ENCODE measurements at regions not wholly inside any gene's neighbourhood (a gene's known extent, or its start where the extent isn't known, plus 50 kb on each side); places are given as distances from the start of the nearest gene placed in this dataset.

DNA sequence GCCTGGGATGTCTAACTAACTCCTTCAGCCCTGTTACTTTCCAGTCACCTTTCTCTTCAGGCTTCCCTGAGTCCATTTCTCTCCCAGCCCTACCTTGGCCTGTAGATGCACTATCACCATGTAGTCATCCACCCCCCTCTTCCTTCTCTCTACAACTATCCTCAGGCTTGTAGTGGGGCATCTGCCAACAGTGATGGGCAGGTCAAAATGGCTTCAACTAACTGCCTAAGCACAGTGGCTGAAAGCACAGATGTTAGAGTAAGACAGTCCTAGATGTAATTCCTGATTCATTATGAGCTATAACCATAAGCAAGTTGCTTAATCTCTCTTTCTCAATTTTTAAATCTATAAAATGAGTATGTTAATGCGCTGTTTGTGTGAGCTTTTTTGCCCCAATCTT lies 133.6 kb upstream of the NAV3 start:
- TF ChIP-seq, protein P1, sequence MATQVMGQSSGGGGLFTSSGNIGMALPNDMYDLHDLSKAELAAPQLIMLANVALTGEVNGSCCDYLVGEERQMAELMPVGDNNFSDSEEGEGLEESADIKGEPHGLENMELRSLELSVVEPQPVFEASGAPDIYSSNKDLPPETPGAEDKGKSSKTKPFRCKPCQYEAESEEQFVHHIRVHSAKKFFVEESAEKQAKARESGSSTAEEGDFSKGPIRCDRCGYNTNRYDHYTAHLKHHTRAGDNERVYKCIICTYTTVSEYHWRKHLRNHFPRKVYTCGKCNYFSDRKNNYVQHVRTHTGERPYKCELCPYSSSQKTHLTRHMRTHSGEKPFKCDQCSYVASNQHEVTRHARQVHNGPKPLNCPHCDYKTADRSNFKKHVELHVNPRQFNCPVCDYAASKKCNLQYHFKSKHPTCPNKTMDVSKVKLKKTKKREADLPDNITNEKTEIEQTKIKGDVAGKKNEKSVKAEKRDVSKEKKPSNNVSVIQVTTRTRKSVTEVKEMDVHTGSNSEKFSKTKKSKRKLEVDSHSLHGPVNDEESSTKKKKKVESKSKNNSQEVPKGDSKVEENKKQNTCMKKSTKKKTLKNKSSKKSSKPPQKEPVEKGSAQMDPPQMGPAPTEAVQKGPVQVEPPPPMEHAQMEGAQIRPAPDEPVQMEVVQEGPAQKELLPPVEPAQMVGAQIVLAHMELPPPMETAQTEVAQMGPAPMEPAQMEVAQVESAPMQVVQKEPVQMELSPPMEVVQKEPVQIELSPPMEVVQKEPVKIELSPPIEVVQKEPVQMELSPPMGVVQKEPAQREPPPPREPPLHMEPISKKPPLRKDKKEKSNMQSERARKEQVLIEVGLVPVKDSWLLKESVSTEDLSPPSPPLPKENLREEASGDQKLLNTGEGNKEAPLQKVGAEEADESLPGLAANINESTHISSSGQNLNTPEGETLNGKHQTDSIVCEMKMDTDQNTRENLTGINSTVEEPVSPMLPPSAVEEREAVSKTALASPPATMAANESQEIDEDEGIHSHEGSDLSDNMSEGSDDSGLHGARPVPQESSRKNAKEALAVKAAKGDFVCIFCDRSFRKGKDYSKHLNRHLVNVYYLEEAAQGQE (IDR thresholded peaks at IDR 0.05; ENCODE audit: insufficient read depth in 1 of 2, low read depth in 2 of 2, low read length in 1 of 2) = no peak
- TF ChIP-seq, protein P2, sequence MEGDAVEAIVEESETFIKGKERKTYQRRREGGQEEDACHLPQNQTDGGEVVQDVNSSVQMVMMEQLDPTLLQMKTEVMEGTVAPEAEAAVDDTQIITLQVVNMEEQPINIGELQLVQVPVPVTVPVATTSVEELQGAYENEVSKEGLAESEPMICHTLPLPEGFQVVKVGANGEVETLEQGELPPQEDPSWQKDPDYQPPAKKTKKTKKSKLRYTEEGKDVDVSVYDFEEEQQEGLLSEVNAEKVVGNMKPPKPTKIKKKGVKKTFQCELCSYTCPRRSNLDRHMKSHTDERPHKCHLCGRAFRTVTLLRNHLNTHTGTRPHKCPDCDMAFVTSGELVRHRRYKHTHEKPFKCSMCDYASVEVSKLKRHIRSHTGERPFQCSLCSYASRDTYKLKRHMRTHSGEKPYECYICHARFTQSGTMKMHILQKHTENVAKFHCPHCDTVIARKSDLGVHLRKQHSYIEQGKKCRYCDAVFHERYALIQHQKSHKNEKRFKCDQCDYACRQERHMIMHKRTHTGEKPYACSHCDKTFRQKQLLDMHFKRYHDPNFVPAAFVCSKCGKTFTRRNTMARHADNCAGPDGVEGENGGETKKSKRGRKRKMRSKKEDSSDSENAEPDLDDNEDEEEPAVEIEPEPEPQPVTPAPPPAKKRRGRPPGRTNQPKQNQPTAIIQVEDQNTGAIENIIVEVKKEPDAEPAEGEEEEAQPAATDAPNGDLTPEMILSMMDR (IDR thresholded peaks at IDR 0.05) = no peak
- TF ChIP-seq POLR2AphosphoS5 (IDR thresholded peaks at IDR 0.05; ENCODE audit: low read depth, low read length) (no peak), SIN3A (IDR thresholded peaks at IDR 0.05; ENCODE audit: borderline replicate concordance, insufficient read depth, low read depth, low read length) (no peak), TCF7L2 (IDR thresholded peaks at IDR 0.05; ENCODE audit: low read depth, low read length) (no peak)
- H3K9me3 ChIP-seq (ENCODE audit: control insufficient read depth, insufficient read depth, low read depth, low read length) = no peaks in the 10 kb centered on the region
- H3K4me1 ChIP-seq (ENCODE audit: control insufficient read depth, insufficient read depth, low read length) = no peaks in the 10 kb centered on the region
- in situ Hi-C loops (cut with HindIII; ENCODE audit: low pct_unique_long_range_greater_than_20kb, low sequenced_read_pairs) = no loop called here
- DNase-seq (ENCODE audit: low read depth, low spot score) = no peak
- H3K27me3 ChIP-seq (ENCODE audit: control insufficient read depth, insufficient read depth, low read length) = no peaks in the 10 kb centered on the region
- intact Hi-C loops (cut with micrococcal nuclease; ENCODE audit: unreplicated experiment) = no loop called here
- BruUV-seq (replicated peaks) = no TSS peak
- ATAC-seq = no peak
- H3K4me3 ChIP-seq (ENCODE audit: low read depth in 2 of 2, low read length in 2 of 2) = no peak overlapping the region
- no peak overlapping the region for H3K27ac ChIP-seq (ENCODE audit: low read length)
- ChIA-PET CTCF (no interaction called here), POLR2A (no interaction called here)
- H3K36me3 ChIP-seq (ENCODE audit: control insufficient read depth, insufficient read depth, low read length) = no peaks in the 10 kb centered on the region

DNA sequence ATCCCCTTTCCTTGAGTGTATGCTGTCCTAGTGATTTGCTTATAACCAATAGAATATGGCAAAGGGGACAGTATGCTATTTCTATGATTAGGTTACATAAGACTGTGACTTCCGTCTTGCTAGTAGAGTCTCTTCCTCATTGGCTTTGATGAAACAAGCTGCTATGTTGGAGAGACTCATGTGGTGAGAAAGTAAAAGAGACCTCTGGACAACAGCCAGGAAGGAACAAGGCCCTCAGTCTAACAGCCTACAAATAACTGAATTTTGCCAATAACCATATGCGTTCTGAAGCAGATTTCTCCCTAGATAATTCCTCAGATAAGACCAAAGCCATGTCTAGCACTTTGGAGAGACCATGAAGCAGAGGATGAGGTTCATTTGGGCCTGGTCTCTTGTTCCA lies 134.5 kb upstream of the NAV3 start:
- ChIA-PET POLR2A (no interaction called here), CTCF (no interaction called here)
- intact Hi-C loops (cut with micrococcal nuclease; ENCODE audit: unreplicated experiment) = no loop called here
- BruUV-seq (replicated peaks) = no TSS peak
- ATAC-seq (no peak), DNase-seq (ENCODE audit: low read depth, low spot score) (no peak)
- no peak for TF ChIP-seq TCF7L2 (IDR thresholded peaks at IDR 0.05; ENCODE audit: low read depth, low read length)
- TF ChIP-seq, protein P2 (IDR thresholded peaks at IDR 0.05) = no peak
- TF ChIP-seq POLR2AphosphoS5 (IDR thresholded peaks at IDR 0.05; ENCODE audit: low read depth, low read length) = no peak
- TF ChIP-seq, protein P1 (IDR thresholded peaks at IDR 0.05; ENCODE audit: insufficient read depth in 1 of 2, low read depth in 2 of 2, low read length in 1 of 2) = no peak
- no peak for TF ChIP-seq SIN3A (IDR thresholded peaks at IDR 0.05; ENCODE audit: borderline replicate concordance, insufficient read depth, low read depth, low read length)
- no peaks in the 10 kb centered on the region for H3K9me3 ChIP-seq (ENCODE audit: control insufficient read depth, insufficient read depth, low read depth, low read length)
- H3K27ac ChIP-seq (ENCODE audit: low read length) = no peak overlapping the region
- H3K4me1 ChIP-seq (ENCODE audit: control insufficient read depth, insufficient read depth, low read length) = no peaks in the 10 kb centered on the region
- no peaks in the 10 kb centered on the region for H3K36me3 ChIP-seq (ENCODE audit: control insufficient read depth, insufficient read depth, low read length)
- in situ Hi-C loops (cut with HindIII; ENCODE audit: low pct_unique_long_range_greater_than_20kb, low sequenced_read_pairs) = no loop called here
- H3K4me3 ChIP-seq (ENCODE audit: low read depth in 2 of 2, low read length in 2 of 2) = no peak overlapping the region
- no peaks in the 10 kb centered on the region for H3K27me3 ChIP-seq (ENCODE audit: control insufficient read depth, insufficient read depth, low read length)

Measured in Panc1 (cell line).